COLO668 (cell line): ENCODE measurements at regions not wholly inside any gene's neighbourhood (a gene's known extent, or its start where the extent isn't known, plus 50 kb on each side); places are given as distances from the start of the nearest gene placed in this dataset.

ENCODE experiments used
- DNase-seq: peaks from one replicate; lab custom pipeline; 2025; ENCODE audit not compliant: unreplicated experiment; lab: John Stamatoyannopoulos, UW

DNA sequence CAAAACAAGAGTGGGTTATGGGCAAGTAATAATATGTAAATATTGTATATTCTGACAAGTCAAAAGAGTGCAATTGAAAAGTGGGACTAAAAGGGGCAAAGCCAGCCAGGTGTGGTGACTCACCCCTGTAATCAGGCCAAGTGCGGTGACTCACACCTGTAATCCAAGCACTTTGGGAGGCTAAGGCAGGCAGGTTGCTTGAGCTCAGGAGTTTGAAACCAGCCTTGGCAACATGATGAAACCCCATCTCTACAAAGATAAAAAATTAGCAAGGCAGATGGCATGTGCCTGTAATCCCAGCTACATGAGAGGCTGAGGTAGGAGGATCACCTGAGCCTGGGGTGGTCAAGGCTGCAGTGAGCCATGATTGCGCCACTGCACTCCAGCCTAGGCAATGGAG is 304.0 kb downstream of the HHIPL2 start:
- peak; percentile 16 for DNase-seq

DNA sequence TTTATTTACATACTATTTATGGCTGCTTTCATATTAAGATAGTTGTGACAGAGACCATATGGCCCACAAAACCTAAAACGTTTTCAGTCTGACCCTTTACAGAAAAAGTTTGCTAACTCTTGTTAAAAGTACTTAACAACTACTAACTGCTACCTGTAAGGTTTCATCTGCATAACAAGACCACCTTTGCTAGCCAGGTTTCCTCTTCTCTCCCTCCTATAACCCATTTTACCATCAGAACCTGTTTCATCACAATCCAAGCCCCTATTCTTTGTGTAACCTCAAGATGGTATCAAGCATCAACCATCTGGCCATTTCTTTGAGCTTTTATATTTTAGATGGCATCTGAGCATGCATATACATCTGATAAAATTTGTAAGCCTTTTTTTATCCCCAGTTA is 305.4 kb downstream of the HHIPL2 start:
- DNase-seq, result no peak

GRCh38 chr1:222241410-222241809 is 306.5 kb downstream of the HHIPL2 start:
- DNase-seq, result no peak

DNA sequence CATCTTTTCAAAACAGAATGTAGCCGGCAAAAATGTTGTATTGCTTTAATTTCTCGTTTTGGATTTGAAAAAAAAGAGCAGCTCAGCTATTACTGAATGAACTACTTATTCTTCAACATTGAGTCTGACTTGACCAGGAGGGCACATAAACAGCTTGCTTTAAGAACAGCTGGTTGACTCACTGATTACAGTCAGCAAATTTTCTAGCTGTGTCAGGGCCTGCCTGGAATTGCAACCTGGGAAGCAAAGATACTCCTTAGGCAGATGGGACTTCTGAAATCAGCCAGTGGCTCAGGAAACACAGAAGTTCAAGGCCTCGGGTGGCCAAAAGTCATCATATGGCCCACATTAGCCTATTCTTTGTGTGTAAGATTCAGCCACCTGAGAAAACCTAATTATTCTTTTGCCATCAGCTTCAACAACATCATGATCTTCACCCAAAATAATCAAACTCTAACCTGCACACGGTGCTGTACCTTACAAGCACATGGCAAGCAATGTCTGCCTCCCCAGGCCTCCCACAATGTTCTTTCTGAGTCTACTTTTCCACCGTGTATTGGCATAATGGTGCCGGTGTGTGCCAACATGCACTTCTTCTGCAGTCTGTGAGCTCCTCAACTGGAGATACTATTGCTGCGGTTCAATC is 307.2 kb downstream of the HHIPL2 start:
- DNase-seq, result no peak

GRCh38 chr1:222239130-222239529 is 308.8 kb downstream of the HHIPL2 start:
- DNase-seq, result no peak

DNA sequence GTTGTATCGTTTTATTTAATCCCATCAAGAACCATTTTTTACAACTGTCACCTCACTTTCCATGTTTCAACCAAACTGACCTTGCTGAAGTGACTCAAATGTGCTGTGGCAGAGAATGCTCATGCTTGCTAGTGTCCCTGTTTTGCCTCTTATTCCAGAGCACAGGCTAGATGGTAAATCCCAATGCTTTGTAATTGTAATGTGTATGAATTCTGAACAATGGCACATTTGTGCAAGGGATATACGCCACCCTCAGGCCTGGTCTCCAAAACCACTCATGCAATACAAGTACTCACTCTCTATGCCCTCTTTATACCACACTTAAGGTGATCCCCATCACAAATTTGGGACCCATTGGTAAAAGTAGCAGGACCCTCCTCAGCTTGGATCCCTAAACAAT is 313.6 kb downstream of the HHIPL2 start:
- no peak for DNase-seq

- no peak for DNase-seq
Measured at GRCh38 chr1:222233444-222234158, 314.3 kb downstream of the HHIPL2 start.

- DNase-seq, result no peak
Measured at GRCh38 chr1:222232842-222233241, 315.1 kb downstream of the HHIPL2 start.

- DNase-seq, result no peak
Measured at GRCh38 chr1:222229672-222230312, 318.1 kb downstream of the HHIPL2 start.

- no peak for DNase-seq
Measured at GRCh38 chr1:222225316-222225691, 322.6 kb downstream of the HHIPL2 start.

DNA sequence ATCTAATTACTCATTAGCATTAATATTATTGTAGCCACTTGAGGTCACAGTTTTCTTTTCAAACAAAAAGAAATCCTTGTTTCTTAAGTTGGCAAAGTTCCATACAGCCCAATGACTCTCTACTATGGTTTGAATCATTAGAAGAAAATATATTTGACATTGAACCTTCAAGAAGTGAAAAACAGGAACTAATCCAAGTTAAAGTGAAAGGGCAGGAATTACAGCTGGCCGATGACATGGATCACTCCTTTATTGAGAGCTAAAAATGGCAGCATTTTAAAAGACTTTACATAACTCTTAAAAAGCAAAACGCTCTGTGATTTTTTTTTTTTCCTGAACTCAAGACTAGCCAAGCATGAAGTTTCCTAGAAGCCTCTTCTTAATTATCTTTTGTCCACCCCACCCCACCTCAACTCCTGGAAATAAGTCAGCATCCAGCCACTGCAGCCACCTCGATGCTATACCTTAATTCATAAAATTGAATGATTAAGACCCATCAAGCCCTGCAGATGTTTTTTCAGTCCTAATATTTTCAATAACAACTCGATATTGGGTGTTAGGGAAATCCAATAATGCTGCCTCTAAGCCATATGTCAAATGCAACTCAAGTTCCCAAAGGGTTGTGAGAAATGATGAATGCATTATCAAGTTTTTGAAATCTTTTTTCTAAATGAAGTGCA is 323.1 kb downstream of the HHIPL2 start:
- no peak for DNase-seq

- DNase-seq, result no peak
Measured at GRCh38 chr1:222224156-222224555, 323.7 kb downstream of the HHIPL2 start.

GRCh38 chr1:222223010-222223409 is 324.9 kb downstream of the HHIPL2 start:
- no peak for DNase-seq

GRCh38 chr1:222216255-222216754 is 331.6 kb downstream of the HHIPL2 start:
- DNase-seq, result no peak

- DNase-seq, result no peak
Measured at GRCh38 chr1:222210776-222211175, 337.1 kb downstream of the HHIPL2 start.

DNA sequence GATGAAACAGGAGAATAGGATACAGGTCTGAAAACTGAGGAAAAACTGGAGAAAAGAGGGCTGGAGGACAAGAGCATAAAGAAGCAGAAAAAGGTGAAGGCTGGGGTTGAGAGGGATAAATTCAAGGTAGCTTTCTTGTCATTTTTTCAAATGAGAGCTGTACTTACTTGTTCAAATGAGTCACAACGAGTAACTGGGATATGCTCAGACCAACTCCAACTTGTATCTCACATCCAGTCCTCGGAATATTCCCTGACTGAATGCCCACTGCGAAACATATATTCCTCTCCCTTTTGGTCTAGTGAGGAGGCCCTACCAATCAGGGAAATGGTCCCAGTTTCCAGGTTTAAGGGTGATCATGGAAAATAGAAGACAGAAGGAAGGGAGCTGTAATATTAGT is 343.4 kb downstream of the HHIPL2 start:
- no peak for DNase-seq

- no peak for DNase-seq
Measured at GRCh38 chr1:222202831-222203230, 345.1 kb downstream of the HHIPL2 start.

DNA sequence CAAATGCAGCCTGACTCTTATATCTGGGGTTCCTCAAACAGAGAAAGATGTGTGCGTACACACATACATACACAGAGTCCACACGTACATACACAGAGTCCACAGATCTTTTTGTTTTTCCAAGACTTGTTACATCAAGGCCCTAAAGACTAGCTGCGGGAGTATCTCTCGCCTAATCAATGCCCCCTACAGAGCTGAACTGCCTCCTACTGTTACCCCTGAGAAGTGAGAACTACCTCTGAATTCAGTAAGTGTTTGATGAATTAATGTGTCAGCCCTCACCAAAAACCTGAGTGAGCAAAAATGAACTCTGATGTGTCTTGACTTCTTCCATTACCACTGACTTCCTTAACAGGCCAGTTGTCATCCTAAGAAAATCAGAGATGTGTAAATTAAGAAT is 351.2 kb downstream of the HHIPL2 start:
- no peak for DNase-seq

DNA sequence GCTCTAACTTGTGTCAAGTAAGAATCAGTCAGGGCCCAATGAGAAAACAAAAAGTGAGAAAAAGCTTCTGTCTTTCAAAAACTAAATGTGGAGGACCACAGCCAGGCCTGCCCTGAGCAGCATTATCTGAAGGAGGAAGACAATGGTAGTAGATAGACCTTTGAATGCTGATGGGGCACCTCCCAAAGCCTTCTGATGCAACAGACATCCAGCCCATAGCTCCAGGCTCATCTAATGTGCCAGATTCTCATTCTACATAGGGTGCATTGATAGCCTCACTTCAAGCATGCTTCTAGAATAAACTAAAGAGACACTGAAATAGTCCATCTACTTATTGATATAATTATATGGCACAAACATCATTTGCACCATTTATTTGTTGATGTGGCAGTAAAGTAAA is 351.6 kb downstream of the HHIPL2 start:
- no peak for DNase-seq

- DNase-seq, result no peak
Measured at GRCh38 chr1:222195857-222196256, 352.0 kb downstream of the HHIPL2 start.

- no peak for DNase-seq
Measured at GRCh38 chr1:222189218-222189617, 358.7 kb downstream of the HHIPL2 start.
